ENCODE measurements at regions not wholly inside any gene's neighbourhood (a gene's known extent, or its start where the extent isn't known, plus 50 kb on each side); places are given as distances from the start of the nearest gene placed in this dataset. TPM values are rescaled to one million over a fixed set of nuclear protein-coding genes. Genes with fewer than 3 reads are reported as not detected.

DNA sequence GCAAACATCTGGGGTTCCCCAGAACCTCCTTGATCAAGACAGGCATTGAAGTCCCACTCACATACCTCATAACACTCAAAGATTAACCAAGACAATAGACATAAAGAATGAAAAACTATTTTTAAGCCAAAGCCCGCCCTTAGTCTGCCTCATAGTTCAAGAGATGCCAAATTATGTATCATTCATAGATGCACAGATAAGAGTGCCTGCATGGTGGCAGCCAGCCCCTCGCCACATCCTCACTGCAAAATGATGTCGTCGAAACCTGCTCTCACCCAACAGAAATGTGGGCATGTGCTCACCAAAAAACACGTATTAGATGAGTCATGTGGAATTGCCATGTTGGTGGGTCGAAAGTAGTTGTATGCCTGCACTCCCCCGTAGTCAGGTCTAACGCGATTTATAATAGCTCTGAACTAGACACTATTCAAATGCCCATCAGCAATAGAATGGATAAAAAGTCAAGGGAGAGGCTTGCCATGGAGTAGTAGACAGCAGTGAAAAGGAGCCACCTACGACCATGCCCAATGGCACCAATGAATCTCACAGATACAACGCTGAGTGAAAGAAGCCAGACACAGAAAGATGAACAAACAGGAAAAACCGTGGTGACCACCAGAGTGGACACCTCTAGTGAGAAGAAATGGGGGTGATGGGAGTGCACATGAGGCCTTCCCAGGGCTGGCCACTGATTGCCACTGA lies 64.8 kb downstream of the C16orf95 start:
- Histone ChIP-seq H3K27me3 (ENCODE audit: control insufficient read depth in 4 of 4, insufficient read depth in 4 of 4, low read length in 3 of 4) (no peaks in the 10 kb centered on the region), H3K9ac (ENCODE audit: low read depth in 1 of 2, low read length in 2 of 2) (no peak overlapping the region), H3K4me3 (ENCODE audit: low read depth in 1 of 3, low read length in 3 of 3) (no peak overlapping the region), H3K27ac (ENCODE audit: low read depth in 1 of 2, low read length in 2 of 2) (no peak overlapping the region), H3K4me1 (ENCODE audit: control insufficient read depth in 4 of 4, insufficient read depth in 4 of 4, low read length in 3 of 4) (no peaks in the 10 kb centered on the region), H3K36me3 (ENCODE audit: control insufficient read depth in 4 of 4, insufficient read depth in 3 of 4, low read depth in 1 of 4, low read length in 3 of 4) (no peaks in the 10 kb centered on the region), H3K9me3 (ENCODE audit: control insufficient read depth in 4 of 4, low read length in 3 of 4) (no peaks in the 10 kb centered on the region)
- DNase-seq (ENCODE audit: low spot score), result no peak
- 86% methylated on average over 12 of the region's 12 CpGs for WGBS
- no peak for TF ChIP-seq FOXA1 (IDR thresholded peaks at IDR 0.05)
- no peak for TF ChIP-seq TAF1 (conservative IDR thresholded peaks at IDR 0.05)
- TF ChIP-seq RXRA (IDR thresholded peaks at IDR 0.05), result no peak
- TF ChIP-seq ZBTB33 (IDR thresholded peaks at IDR 0.05), result no peak
- no peak for TF ChIP-seq SP1 (IDR thresholded peaks at IDR 0.05)
- TF ChIP-seq, protein P1, sequence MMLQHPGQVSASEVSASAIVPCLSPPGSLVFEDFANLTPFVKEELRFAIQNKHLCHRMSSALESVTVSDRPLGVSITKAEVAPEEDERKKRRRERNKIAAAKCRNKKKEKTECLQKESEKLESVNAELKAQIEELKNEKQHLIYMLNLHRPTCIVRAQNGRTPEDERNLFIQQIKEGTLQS (IDR thresholded peaks at IDR 0.05), result no peak
- TF ChIP-seq, protein P2, sequence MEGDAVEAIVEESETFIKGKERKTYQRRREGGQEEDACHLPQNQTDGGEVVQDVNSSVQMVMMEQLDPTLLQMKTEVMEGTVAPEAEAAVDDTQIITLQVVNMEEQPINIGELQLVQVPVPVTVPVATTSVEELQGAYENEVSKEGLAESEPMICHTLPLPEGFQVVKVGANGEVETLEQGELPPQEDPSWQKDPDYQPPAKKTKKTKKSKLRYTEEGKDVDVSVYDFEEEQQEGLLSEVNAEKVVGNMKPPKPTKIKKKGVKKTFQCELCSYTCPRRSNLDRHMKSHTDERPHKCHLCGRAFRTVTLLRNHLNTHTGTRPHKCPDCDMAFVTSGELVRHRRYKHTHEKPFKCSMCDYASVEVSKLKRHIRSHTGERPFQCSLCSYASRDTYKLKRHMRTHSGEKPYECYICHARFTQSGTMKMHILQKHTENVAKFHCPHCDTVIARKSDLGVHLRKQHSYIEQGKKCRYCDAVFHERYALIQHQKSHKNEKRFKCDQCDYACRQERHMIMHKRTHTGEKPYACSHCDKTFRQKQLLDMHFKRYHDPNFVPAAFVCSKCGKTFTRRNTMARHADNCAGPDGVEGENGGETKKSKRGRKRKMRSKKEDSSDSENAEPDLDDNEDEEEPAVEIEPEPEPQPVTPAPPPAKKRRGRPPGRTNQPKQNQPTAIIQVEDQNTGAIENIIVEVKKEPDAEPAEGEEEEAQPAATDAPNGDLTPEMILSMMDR (IDR thresholded peaks at IDR 0.05; ENCODE audit: low read depth, low read length, missing input control), result no peak
- TF ChIP-seq REST (IDR thresholded peaks at IDR 0.05), result no peak
- no peak for TF ChIP-seq HNF4A (conservative IDR thresholded peaks at IDR 0.05)
- TF ChIP-seq GABPA (IDR thresholded peaks at IDR 0.05 in 1 of 2, conservative IDR thresholded peaks at IDR 0.05 in 1 of 2), result no peak
- TF ChIP-seq NR2F2 (IDR thresholded peaks at IDR 0.05), result no peak
- TF ChIP-seq FOXA2 (IDR thresholded peaks at IDR 0.05), result no peak
- TF ChIP-seq, protein P3, sequence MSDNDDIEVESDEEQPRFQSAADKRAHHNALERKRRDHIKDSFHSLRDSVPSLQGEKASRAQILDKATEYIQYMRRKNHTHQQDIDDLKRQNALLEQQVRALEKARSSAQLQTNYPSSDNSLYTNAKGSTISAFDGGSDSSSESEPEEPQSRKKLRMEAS (IDR thresholded peaks at IDR 0.05), result no peak
- no peak for TF ChIP-seq YY1 (IDR thresholded peaks at IDR 0.05)
- TF ChIP-seq HNF4G (IDR thresholded peaks at IDR 0.05), result no peak
- TF ChIP-seq JUND (IDR thresholded peaks at IDR 0.05), result no peak
- TF ChIP-seq EGR1 (IDR thresholded peaks at IDR 0.05; ENCODE audit: low read depth in 2 of 2), result no peak
- no peak for TF ChIP-seq RAD21 (IDR thresholded peaks at IDR 0.05)

Small RNA genes lying in the stretch of these regions (small RNA-seq; reads per million reads assigned to genes)
- gene AC093519.1, result not detected

Data from liver (tissue), 9 donors.